Naive thymus-derived CD4-positive, alpha-beta T cell (primary cell): ENCODE measurements at regions not wholly inside any gene's neighbourhood (a gene's known extent, or its start where the extent isn't known, plus 50 kb on each side); places are given as distances from the start of the nearest gene placed in this dataset.
"Not testable (repeated sequence)": the region's sequence is repeated elsewhere in the genome, so short reads cannot be mapped to it uniquely, and the experiment has no call there.

ENCODE experiments used
- ATAC-seq: fragments of 150-1000 bp; cut with Tn5 transposase; 2 replicates; pipeline ENCODE4 v1.10.0; 2021; ENCODE audit warnings: mild to moderate bottlenecking, moderate library complexity
- CTCF ChIA-PET: fragments of 350-600 bp; sonication (Branson Sonifier 250); formaldehyde crosslinking; loops from one replicate; lab custom pipeline; 2021; ENCODE audit warnings: antibody characterized with exemption; lab: Charles Lee
- POLR2A ChIA-PET: fragments of 350-600 bp; sonication (Branson Sonifier 250); formaldehyde crosslinking; loops from one replicate; lab custom pipeline; 2021; ENCODE audit warnings: antibody characterized with exemption, inconsistent platforms; lab: Charles Lee
- DNase-seq, 9 donors: peaks; one replicate each; pipeline versions ENCODE4 v3.0.0 to v3.0.0-alpha.2; 2020 to 2022; ENCODE audit warnings: mixed read lengths in 1 of 9
- H3K27ac ChIP-seq: one replicate; pipeline ENCODE4 v1.7.0; 2013; ENCODE audit warnings: mild to moderate bottlenecking, low read depth, low read length, moderate library complexity
- H3K27me3 ChIP-seq, 2 donors: one replicate each; pipeline ENCODE4 v1.7.0; 2013; ENCODE audit warnings: low read length in 2 of 2, mild to moderate bottlenecking in 2 of 2, moderate library complexity in 2 of 2; ENCODE audit not compliant: control insufficient read depth in 2 of 2, insufficient read depth in 2 of 2
- H3K36me3 ChIP-seq, 3 experiments: 1 replicate in 2 of 3; 2 replicates in 1 of 3; pipeline ENCODE4 v1.7.0; 2013; ENCODE audit warnings: low read length in 3 of 3, mild to moderate bottlenecking in 3 of 3, moderate library complexity in 1 of 3; ENCODE audit not compliant: insufficient read depth in 3 of 3, control insufficient read depth in 2 of 3
- H3K4me1 ChIP-seq, 2 donors: one replicate each; pipeline ENCODE4 v1.7.0; 2013; ENCODE audit warnings: low read length in 2 of 2, mild to moderate bottlenecking in 2 of 2, moderate library complexity in 1 of 2; ENCODE audit not compliant: control insufficient read depth in 2 of 2, insufficient read depth in 2 of 2
- H3K4me3 ChIP-seq: 2 replicates; pipeline ENCODE4 v1.7.0; 2013; ENCODE audit warnings: mild to moderate bottlenecking, low read length
- H3K9me3 ChIP-seq, 3 experiments: 1 replicate in 2 of 3; 2 replicates in 1 of 3; pipeline ENCODE4 v1.7.0; 2013; ENCODE audit warnings: low read length in 3 of 3; ENCODE audit not compliant: control insufficient read depth in 2 of 3
- H3K27ac Mint-ChIP-seq, 9 donors: one replicate each; pipeline ENCODE4 v1.8.0; 2020 to 2022; ENCODE audit warnings: mixed read lengths in 9 of 9, mild to moderate bottlenecking in 8 of 9, moderate library complexity in 5 of 9, inconsistent platforms in 2 of 9
- H3K27me3 Mint-ChIP-seq, 5 donors: one replicate each; pipeline ENCODE4 v1.8.0; 2021 to 2022; ENCODE audit warnings: mixed read lengths in 5 of 5, mild to moderate bottlenecking in 1 of 5
- H3K36me3 Mint-ChIP-seq, 5 donors: one replicate each; pipeline ENCODE4 v1.8.0; 2020 to 2022; ENCODE audit warnings: mixed read lengths in 5 of 5, mild to moderate bottlenecking in 3 of 5, inconsistent platforms in 1 of 5
- H3K4me1 Mint-ChIP-seq, 7 donors: one replicate each; pipeline ENCODE4 v1.8.0; 2020 to 2022; ENCODE audit warnings: mixed read lengths in 7 of 7, mild to moderate bottlenecking in 3 of 7, inconsistent platforms in 1 of 7
- H3K4me3 Mint-ChIP-seq, 10 donors: one replicate each; pipeline ENCODE4 v1.8.0; 2020 to 2022; ENCODE audit warnings: mild to moderate bottlenecking in 10 of 10, mixed read lengths in 10 of 10, moderate library complexity in 6 of 10, inconsistent platforms in 2 of 10
- H3K9me3 Mint-ChIP-seq, 11 donors: one replicate each; pipeline ENCODE4 v1.8.0; 2020 to 2022; ENCODE audit warnings: mixed read lengths in 11 of 11, mild to moderate bottlenecking in 4 of 11, inconsistent platforms in 1 of 11, moderate library complexity in 1 of 11
- intact Hi-C, 2 donors: fragments of 100-400 bp; cut with micrococcal nuclease; formaldehyde crosslinking; loops; one replicate each; pipeline ENCODE4 v1.15.1; 2023

DNA sequence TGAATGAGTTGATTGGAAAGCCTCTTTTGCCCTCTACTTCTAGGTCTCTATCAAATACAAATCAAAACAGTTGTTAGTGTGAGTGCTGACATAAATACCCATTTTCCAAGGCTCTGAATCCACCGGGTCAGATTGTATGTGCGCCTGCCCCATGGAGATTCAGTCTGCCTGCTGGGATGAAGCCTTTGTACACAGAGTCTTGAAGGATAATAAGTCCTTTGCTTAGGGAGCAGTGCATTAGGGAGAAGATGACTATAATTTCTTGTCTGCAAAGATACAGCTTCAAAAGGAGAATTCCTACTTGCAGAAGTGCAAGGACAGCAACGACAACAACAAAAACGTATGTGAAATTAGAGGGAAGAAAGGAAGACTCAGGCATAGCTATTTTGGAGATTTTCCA, 90.3 kb upstream of the VRK1 start:
- POLR2A ChIA-PET: interaction anchor here (0.8 kb wide), 1 partner anchor 357 kb away, joined by 3 read pairs; no protein-coding TSS in a partner anchor
- Mint-ChIP-seq H3K4me3 (no peak overlapping the region), H3K36me3 (no peaks in the 10 kb centered on the region), H3K27me3 (peaks cover 0 to 26% (median 16%) of the 10 kb centered on the region in 5 donors), H3K9me3 (no peaks in the 10 kb centered on the region), H3K4me1 (peaks cover 0 to 2% (median 0%) of the 10 kb centered on the region in 7 donors), H3K27ac (no peak overlapping the region)
- Histone ChIP-seq H3K9me3 (no peaks in the 10 kb centered on the region), H3K36me3 (no peaks in the 10 kb centered on the region), H3K27me3 (no peaks in the 10 kb centered on the region), H3K4me3 (no peak overlapping the region), H3K27ac (no peak overlapping the region), H3K4me1 (no peaks in the 10 kb centered on the region)
- CTCF ChIA-PET: no interaction called here
- intact Hi-C loops: no loop called here
- ATAC-seq (no peak), DNase-seq (no peak)

GRCh38 chr14:96710060-96710666, 87.0 kb upstream of the VRK1 start:
- Histone ChIP-seq H3K9me3 (no peaks in the 10 kb centered on the region), H3K36me3 (no peaks in the 10 kb centered on the region), H3K4me1 (no peaks in the 10 kb centered on the region), H3K4me3 (no peak overlapping the region), H3K27ac (no peak overlapping the region), H3K27me3 (no peaks in the 10 kb centered on the region)
- Mint-ChIP-seq H3K27me3 (peaks cover 14 to 37% (median 19%) of the 10 kb centered on the region in 5 donors), H3K27ac (no peak overlapping the region), H3K4me3 (no peak overlapping the region), H3K4me1 (peaks cover 0 to 2% (median 0%) of the 10 kb centered on the region in 7 donors), H3K9me3 (no peaks in the 10 kb centered on the region), H3K36me3 (no peaks in the 10 kb centered on the region)
- intact Hi-C loops: no loop called here
- DNase-seq (no peak), ATAC-seq (no peak)
- ChIA-PET CTCF (no interaction called here), POLR2A (no interaction called here)

DNA sequence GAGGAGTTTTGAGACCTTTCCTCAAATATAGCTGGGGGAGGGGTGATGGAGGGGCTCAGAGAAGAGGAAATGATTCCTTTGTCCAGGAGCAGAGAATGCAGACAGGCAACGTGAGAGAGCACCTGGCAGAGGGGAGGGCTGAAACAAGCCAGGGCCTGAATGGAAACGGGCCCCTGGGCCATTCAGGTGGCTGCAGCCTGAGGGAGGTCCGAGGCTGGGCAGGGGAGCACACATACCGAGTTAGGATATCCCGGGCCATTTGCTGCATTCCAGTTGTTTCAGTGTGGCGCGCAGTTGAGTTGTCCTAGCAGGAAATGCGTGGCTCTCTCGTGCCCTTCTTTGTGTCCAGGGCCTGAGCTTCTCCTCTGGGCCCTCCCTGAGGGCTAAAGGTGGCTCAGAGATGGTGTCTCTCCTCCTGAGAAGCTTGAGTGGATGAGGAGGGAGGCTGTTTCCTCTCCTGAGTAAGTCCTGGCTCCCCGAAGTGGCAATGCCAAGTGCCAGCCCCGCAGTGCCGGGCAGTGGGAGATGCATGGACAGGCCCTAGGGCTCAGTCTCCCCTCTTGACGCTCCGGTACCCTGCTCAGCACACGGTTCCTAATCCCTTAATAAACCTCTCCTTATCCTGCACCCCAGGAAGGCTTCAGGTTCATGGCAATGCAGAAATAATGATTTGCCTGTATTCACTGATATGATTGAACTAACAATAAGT, 85.5 kb upstream of the VRK1 start:
- H3K27me3 ChIP-seq: no peaks in the 10 kb centered on the region
- intact Hi-C loops: no loop called here
- H3K27ac Mint-ChIP-seq: no peak overlapping the region
- no peak overlapping the region for H3K4me3 ChIP-seq
- POLR2A ChIA-PET: interaction anchor here (0.9 kb wide), 1 partner anchor 10 kb away, joined by 3 read pairs; no protein-coding TSS in a partner anchor
- H3K36me3 Mint-ChIP-seq: no peaks in the 10 kb centered on the region
- H3K27ac ChIP-seq: no peak overlapping the region
- H3K4me3 Mint-ChIP-seq: no peak overlapping the region
- CTCF ChIA-PET: no interaction called here
- ATAC-seq (no peak), DNase-seq (no peak)
- peaks cover 19 to 35% (median 25%) of the 10 kb centered on the region in 5 donors for H3K27me3 Mint-ChIP-seq
- peaks cover 0 to 4% (median 0%) of the 10 kb centered on the region in 7 donors for H3K4me1 Mint-ChIP-seq
- H3K36me3 ChIP-seq: no peaks in the 10 kb centered on the region
- no peaks in the 10 kb centered on the region for H3K9me3 Mint-ChIP-seq
- no peaks in the 10 kb centered on the region for H3K9me3 ChIP-seq
- H3K4me1 ChIP-seq: no peaks in the 10 kb centered on the region

GRCh38 chr14:96713426-96713825, 83.8 kb upstream of the VRK1 start:
- Histone ChIP-seq H3K27ac (no peak overlapping the region), H3K27me3 (no peaks in the 10 kb centered on the region), H3K4me3 (no peak overlapping the region), H3K36me3 (no peaks in the 10 kb centered on the region), H3K9me3 (no peaks in the 10 kb centered on the region), H3K4me1 (no peaks in the 10 kb centered on the region)
- no peak for DNase-seq
- H3K4me1 Mint-ChIP-seq: peaks cover 0 to 4% (median 0%) of the 10 kb centered on the region in 7 donors
- H3K4me3 Mint-ChIP-seq: no peak overlapping the region
- ATAC-seq: no peak
- H3K27me3 Mint-ChIP-seq: peaks cover 19 to 38% (median 30%) of the 10 kb centered on the region in 5 donors
- H3K36me3 Mint-ChIP-seq: no peaks in the 10 kb centered on the region
- no peaks in the 10 kb centered on the region for H3K9me3 Mint-ChIP-seq
- H3K27ac Mint-ChIP-seq: no peak overlapping the region
- intact Hi-C loops: no loop called here
- CTCF ChIA-PET: interaction anchor here (1.0 kb wide), 1 partner anchor 27 kb away, joined by 3 read pairs; no protein-coding TSS in a partner anchor
- POLR2A ChIA-PET: no interaction called here

DNA sequence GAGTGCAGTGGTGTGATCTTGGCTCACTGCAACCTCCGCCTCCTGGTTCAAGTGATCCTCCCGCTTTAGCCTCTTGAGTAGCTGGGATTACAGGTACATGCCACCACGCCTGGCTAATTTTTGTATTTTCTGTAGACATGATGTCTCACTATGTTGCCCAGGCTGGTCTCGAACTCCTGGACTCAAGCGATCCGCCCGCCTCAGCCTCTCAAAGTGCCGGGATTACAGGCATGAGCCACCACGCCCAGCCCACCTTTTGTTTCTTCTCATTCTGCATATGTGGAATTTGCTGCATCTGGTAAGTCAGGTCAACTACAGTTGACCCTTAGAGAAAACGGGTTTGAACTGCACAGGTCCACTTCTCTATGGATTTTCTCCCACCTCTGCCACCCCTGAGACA, 82.6 kb upstream of the VRK1 start:
- ATAC-seq, H3K4me1 Mint-ChIP-seq, H3K36me3 ChIP-seq, intact Hi-C loops, POLR2A ChIA-PET, H3K9me3 Mint-ChIP-seq, DNase-seq, H3K4me3 Mint-ChIP-seq, H3K36me3 Mint-ChIP-seq, H3K9me3 ChIP-seq, H3K27ac ChIP-seq, H3K4me3 ChIP-seq, H3K27me3 ChIP-seq, H3K4me1 ChIP-seq, H3K27ac Mint-ChIP-seq, CTCF ChIA-PET: not testable (repeated sequence)
- peaks cover 19 to 38% (median 30%) of the 10 kb centered on the region in 5 donors for H3K27me3 Mint-ChIP-seq

- Mint-ChIP-seq H3K27ac (no peak overlapping the region), H3K27me3 (peaks cover 20 to 41% (median 30%) of the 10 kb centered on the region in 5 donors), H3K9me3 (no peaks in the 10 kb centered on the region), H3K36me3 (no peaks in the 10 kb centered on the region), H3K4me3 (no peak overlapping the region), H3K4me1 (peaks cover 0 to 4% (median 0%) of the 10 kb centered on the region in 7 donors)
- DNase-seq: no peak
- ATAC-seq: no peak
- Histone ChIP-seq H3K4me1 (no peaks in the 10 kb centered on the region), H3K27ac (no peak overlapping the region), H3K27me3 (no peaks in the 10 kb centered on the region), H3K36me3 (no peaks in the 10 kb centered on the region), H3K9me3 (no peaks in the 10 kb centered on the region), H3K4me3 (no peak overlapping the region)
- ChIA-PET CTCF (no interaction called here), POLR2A (no interaction called here)
- intact Hi-C loops: no loop called here
Observed at GRCh38 chr14:96717116-96717515, 80.1 kb upstream of the VRK1 start.

GRCh38 chr14:96718407-96718806, 78.8 kb upstream of the VRK1 start:
- Histone ChIP-seq H3K27ac (no peak overlapping the region), H3K4me3 (no peak overlapping the region), H3K4me1 (no peaks in the 10 kb centered on the region), H3K9me3 (no peaks in the 10 kb centered on the region), H3K27me3 (no peaks in the 10 kb centered on the region), H3K36me3 (no peaks in the 10 kb centered on the region)
- Mint-ChIP-seq H3K36me3 (no peaks in the 10 kb centered on the region), H3K4me1 (peaks cover 0 to 4% (median 0%) of the 10 kb centered on the region in 7 donors), H3K27me3 (peaks cover 18 to 33% (median 24%) of the 10 kb centered on the region in 5 donors), H3K9me3 (no peaks in the 10 kb centered on the region), H3K4me3 (no peak overlapping the region), H3K27ac (no peak overlapping the region)
- POLR2A ChIA-PET: no interaction called here
- intact Hi-C loops: no loop called here
- ATAC-seq: no peak
- no peak for DNase-seq
- CTCF ChIA-PET: no interaction called here
